ENCODE measurements at regions not wholly inside any gene's neighbourhood (a gene's known extent, or its start where the extent isn't known, plus 50 kb on each side); places are given as distances from the start of the nearest gene placed in this dataset.

- 95 to 98% methylated on average over 1 of the region's 1 CpG for WGBS, 2 donors
- TF ChIP-seq POLR2A (IDR thresholded peaks at IDR 0.05): no peak
- TF ChIP-seq CTCF (IDR thresholded peaks at IDR 0.05): no peak
- no peaks in the 10 kb centered on the region for H3K27me3 ChIP-seq
- intact Hi-C loops (cut with DNase I): no loop called here
- H3K36me3 ChIP-seq: no peaks in the 10 kb centered on the region
- no peak for DNase-seq
- no peak overlapping the region for H3K4me3 ChIP-seq (replicated peaks in 1 of 3)
- no peaks in the 10 kb centered on the region for H3K4me1 ChIP-seq
- H3K27ac ChIP-seq: no peak overlapping the region
- no peaks in the 10 kb centered on the region for H3K9me3 ChIP-seq
Observed at GRCh38 chr9:79104216-79104615, 467.5 kb upstream of the TLE4 start.

- Histone ChIP-seq H3K4me3 (replicated peaks in 1 of 3) (no peak overlapping the region), H3K4me1 (no peaks in the 10 kb centered on the region), H3K9me3 (no peaks in the 10 kb centered on the region), H3K27ac (no peak overlapping the region), H3K36me3 (no peaks in the 10 kb centered on the region), H3K27me3 (no peaks in the 10 kb centered on the region)
- no peak for DNase-seq
- intact Hi-C loops (cut with DNase I): no loop called here
- WGBS, 2 donors: 78 to 83% methylated on average over 2 of the region's 2 CpGs
- TF ChIP-seq CTCF (IDR thresholded peaks at IDR 0.05): no peak
- no peak for TF ChIP-seq POLR2A (IDR thresholded peaks at IDR 0.05)
Observed at GRCh38 chr9:79104951-79105350, 466.8 kb upstream of the TLE4 start.

GRCh38 chr9:79107911-79108676 lies 463.7 kb upstream of the TLE4 start:
- Histone ChIP-seq H3K36me3 (no peaks in the 10 kb centered on the region), H3K4me1 (no peaks in the 10 kb centered on the region), H3K27me3 (no peaks in the 10 kb centered on the region), H3K4me3 (replicated peaks in 1 of 3) (no peak overlapping the region), H3K27ac (no peak overlapping the region), H3K9me3 (no peaks in the 10 kb centered on the region)
- 83 to 89% methylated on average over 3 of the region's 3 CpGs for WGBS, 2 donors
- no peak for TF ChIP-seq POLR2A (IDR thresholded peaks at IDR 0.05)
- no peak for TF ChIP-seq CTCF (IDR thresholded peaks at IDR 0.05)
- DNase-seq: no peak
- intact Hi-C loops (cut with DNase I): no loop called here

- intact Hi-C loops (cut with DNase I): no loop called here
Observed at GRCh38 chr9:79111653-79112052, 460.1 kb upstream of the TLE4 start.

More at GRCh38 chr9:79111653-79112052, 460.1 kb upstream of the TLE4 start:
- Histone ChIP-seq H3K27ac (no peak overlapping the region), H3K4me3 (replicated peaks in 1 of 3) (no peak overlapping the region), H3K27me3 (no peaks in the 10 kb centered on the region), H3K9me3 (no peaks in the 10 kb centered on the region), H3K36me3 (no peaks in the 10 kb centered on the region), H3K4me1 (no peaks in the 10 kb centered on the region)
- DNase-seq: no peak
- 81 to 82% methylated on average over 4 of the region's 4 CpGs for WGBS, 2 donors
- no peak for TF ChIP-seq POLR2A (IDR thresholded peaks at IDR 0.05)
- TF ChIP-seq CTCF (IDR thresholded peaks at IDR 0.05): no peak

All from thyroid gland (tissue), 4 donors.